ENCODE measurements at regions not wholly inside any gene's neighbourhood (a gene's known extent, or its start where the extent isn't known, plus 50 kb on each side); places are given as distances from the start of the nearest gene placed in this dataset.
"Not testable (repeated sequence)": the region's sequence is repeated elsewhere in the genome, so short reads cannot be mapped to it uniquely, and the experiment has no call there.

- no peak for DNase-seq (ENCODE audit: low read depth in 3 of 3, low spot score in 2 of 3)
Measured at GRCh38 chr2:242063850-242064249, 194.3 kb downstream of the RTP5 start.

GRCh38 chr2:242064364-242065250 lies 195.1 kb downstream of the RTP5 start:
- no peak for DNase-seq (ENCODE audit: low read depth in 3 of 3, low spot score in 2 of 3)

GRCh38 chr2:242065426-242065825 lies 195.9 kb downstream of the RTP5 start:
- DNase-seq (ENCODE audit: low read depth in 3 of 3, low spot score in 2 of 3): no peak

- DNase-seq (ENCODE audit: low read depth in 3 of 3, low spot score in 2 of 3): no peak
Measured at GRCh38 chr2:242069018-242069417, 199.5 kb downstream of the RTP5 start.

- not testable (repeated sequence) for DNase-seq (ENCODE audit: low read depth in 3 of 3, low spot score in 2 of 3)
Measured at GRCh38 chr2:242069938-242070395, 200.4 kb downstream of the RTP5 start.

GRCh38 chr2:242070726-242071125 lies 201.2 kb downstream of the RTP5 start:
- not testable (repeated sequence) for DNase-seq (ENCODE audit: low read depth in 3 of 3, low spot score in 2 of 3)

- DNase-seq (ENCODE audit: low read depth in 3 of 3, low spot score in 2 of 3): not testable (repeated sequence)
Measured at GRCh38 chr2:242071377-242071776, 201.8 kb downstream of the RTP5 start.

- not testable (repeated sequence) for DNase-seq (ENCODE audit: low read depth in 3 of 3, low spot score in 2 of 3)
Measured at GRCh38 chr2:242071936-242072335, 202.4 kb downstream of the RTP5 start.

- DNase-seq (ENCODE audit: low read depth in 3 of 3, low spot score in 2 of 3): no peak
Measured at GRCh38 chr2:242075168-242075567, 205.6 kb downstream of the RTP5 start.

- no peak for DNase-seq (ENCODE audit: low read depth in 3 of 3, low spot score in 2 of 3)
Measured at GRCh38 chr2:242075696-242076095, 206.2 kb downstream of the RTP5 start.

GRCh38 chr2:242076184-242076583 lies 206.7 kb downstream of the RTP5 start:
- not testable (repeated sequence) for DNase-seq (ENCODE audit: low read depth in 3 of 3, low spot score in 2 of 3)

- not testable (repeated sequence) for DNase-seq (ENCODE audit: low read depth in 3 of 3, low spot score in 2 of 3)
Measured at GRCh38 chr2:242078426-242078825, 208.9 kb downstream of the RTP5 start.

- not testable (repeated sequence) for DNase-seq (ENCODE audit: low read depth in 3 of 3, low spot score in 2 of 3)
Measured at GRCh38 chr2:242079792-242080191, 210.3 kb downstream of the RTP5 start.

GRCh38 chr2:242080575-242081214 lies 211.2 kb downstream of the RTP5 start:
- not testable (repeated sequence) for DNase-seq (ENCODE audit: low read depth in 3 of 3, low spot score in 2 of 3)

- not testable (repeated sequence) for DNase-seq (ENCODE audit: low read depth in 3 of 3, low spot score in 2 of 3)
Measured at GRCh38 chr2:242084034-242084433, 214.5 kb downstream of the RTP5 start.

- not testable (repeated sequence) for DNase-seq (ENCODE audit: low read depth in 3 of 3, low spot score in 2 of 3)
Measured at GRCh38 chr2:242085024-242085674, 215.6 kb downstream of the RTP5 start.

GRCh38 chr2:242085941-242086621 lies 216.6 kb downstream of the RTP5 start:
- DNase-seq (ENCODE audit: low read depth in 3 of 3, low spot score in 2 of 3): no peak

GRCh38 chr2:242088044-242088443 lies 218.5 kb downstream of the RTP5 start:
- DNase-seq (ENCODE audit: low read depth in 3 of 3, low spot score in 2 of 3): not testable (repeated sequence)

GRCh38 chr2:242088471-242089212 lies 219.1 kb downstream of the RTP5 start:
- DNase-seq (ENCODE audit: low read depth in 3 of 3, low spot score in 2 of 3): peak; percentile 29 to 69 (median 55)

GRCh38 chr2:242089213-242089549 lies 219.7 kb downstream of the RTP5 start:
- not testable (repeated sequence) for DNase-seq (ENCODE audit: low read depth in 3 of 3, low spot score in 2 of 3)

All from right renal cortex interstitium (tissue), 3 donors.